ENCODE measurements at regions not wholly inside any gene's neighbourhood (a gene's known extent, or its start where the extent isn't known, plus 50 kb on each side); places are given as distances from the start of the nearest gene placed in this dataset.

DNA sequence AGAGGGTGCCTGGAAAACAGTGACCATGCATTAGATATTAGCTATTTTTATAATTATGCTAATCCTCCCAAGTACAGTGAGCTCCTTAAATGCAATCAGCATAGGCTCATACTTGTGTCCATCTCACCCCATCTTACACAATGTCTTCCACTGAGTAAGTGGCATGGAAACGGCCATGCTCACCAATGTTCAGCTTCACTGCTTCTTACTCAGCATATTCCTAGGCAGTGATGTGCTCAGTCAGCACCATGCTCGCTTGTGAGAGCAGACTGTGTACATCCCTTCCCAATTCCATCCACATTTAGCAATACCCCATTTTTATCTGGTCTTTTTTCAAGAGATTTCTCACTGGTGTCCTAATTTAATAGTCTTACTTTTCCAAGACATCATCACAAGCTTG is 454.8 kb upstream of the SOX9 start:
- no peak overlapping the region for H3K4me3 Mint-ChIP-seq
- no peak overlapping the region for H3K27ac ChIP-seq (ENCODE audit: low read length in 2 of 2)
- H3K9me3 Mint-ChIP-seq (ENCODE audit: insufficient read depth): peaks cover 9% of the 10 kb centered on the region
- no peak overlapping the region for H3K9ac ChIP-seq (ENCODE audit: low read length)
- no peaks in the 10 kb centered on the region for H3K27me3 Mint-ChIP-seq
- intact Hi-C loops (cut with micrococcal nuclease): no loop called here
- H3K4me1 Mint-ChIP-seq: no peaks in the 10 kb centered on the region
- no peaks in the 10 kb centered on the region for H3K27me3 ChIP-seq (replicated peaks in 1 of 4; ENCODE audit: control extremely low read depth in 1 of 4, control insufficient read depth in 3 of 4, insufficient read depth in 4 of 4, low read length in 3 of 4)
- no peak overlapping the region for H2AFZ ChIP-seq (ENCODE audit: insufficient read depth, low read depth, low read length, poor library complexity, severe bottlenecking)
- H3K4me3 ChIP-seq (ENCODE audit: control extremely low read depth in 1 of 5, extremely low read depth in 1 of 5, insufficient read depth in 1 of 5, low read depth in 2 of 5, low read length in 4 of 5): no peak overlapping the region
- no peak for TF ChIP-seq EZH2 (IDR thresholded peaks at IDR 0.05; ENCODE audit: borderline replicate concordance, insufficient read depth, low read depth, low read length, poor library complexity, severe bottlenecking)
- TF ChIP-seq, protein P1, sequence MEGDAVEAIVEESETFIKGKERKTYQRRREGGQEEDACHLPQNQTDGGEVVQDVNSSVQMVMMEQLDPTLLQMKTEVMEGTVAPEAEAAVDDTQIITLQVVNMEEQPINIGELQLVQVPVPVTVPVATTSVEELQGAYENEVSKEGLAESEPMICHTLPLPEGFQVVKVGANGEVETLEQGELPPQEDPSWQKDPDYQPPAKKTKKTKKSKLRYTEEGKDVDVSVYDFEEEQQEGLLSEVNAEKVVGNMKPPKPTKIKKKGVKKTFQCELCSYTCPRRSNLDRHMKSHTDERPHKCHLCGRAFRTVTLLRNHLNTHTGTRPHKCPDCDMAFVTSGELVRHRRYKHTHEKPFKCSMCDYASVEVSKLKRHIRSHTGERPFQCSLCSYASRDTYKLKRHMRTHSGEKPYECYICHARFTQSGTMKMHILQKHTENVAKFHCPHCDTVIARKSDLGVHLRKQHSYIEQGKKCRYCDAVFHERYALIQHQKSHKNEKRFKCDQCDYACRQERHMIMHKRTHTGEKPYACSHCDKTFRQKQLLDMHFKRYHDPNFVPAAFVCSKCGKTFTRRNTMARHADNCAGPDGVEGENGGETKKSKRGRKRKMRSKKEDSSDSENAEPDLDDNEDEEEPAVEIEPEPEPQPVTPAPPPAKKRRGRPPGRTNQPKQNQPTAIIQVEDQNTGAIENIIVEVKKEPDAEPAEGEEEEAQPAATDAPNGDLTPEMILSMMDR (IDR thresholded peaks at IDR 0.05): no peak
- H3K79me2 ChIP-seq (ENCODE audit: control insufficient read depth, insufficient read depth, low read length): no peaks in the 10 kb centered on the region
- no peak overlapping the region for H3K27ac Mint-ChIP-seq
- H3K36me3 ChIP-seq (replicated peaks in 1 of 2; ENCODE audit: control extremely low read depth in 1 of 2, control insufficient read depth in 1 of 2, extremely low read depth in 1 of 2, insufficient read depth in 2 of 2, low read length in 1 of 2): no peaks in the 10 kb centered on the region
- ChIA-PET POLR2A (no interaction called here), CTCF (no interaction called here)
- ATAC-seq (ENCODE audit: low read depth) (no peak), DNase-seq (no peak)
- no peaks in the 10 kb centered on the region for H4K20me1 ChIP-seq (ENCODE audit: control insufficient read depth, insufficient read depth, low read length, poor library complexity, severe bottlenecking)
- WGBS (ENCODE audit: insufficient coverage): 69% methylated on average over 2 of the region's 2 CpGs
- no peak overlapping the region for H3K4me2 ChIP-seq (replicated peaks; ENCODE audit: low read depth, low read length, poor library complexity, severe bottlenecking)
- no peaks in the 10 kb centered on the region for H3K9me3 ChIP-seq (ENCODE audit: control extremely low read depth in 1 of 3, control insufficient read depth in 2 of 3, insufficient read depth in 1 of 3, low read length in 2 of 3)
- no peaks in the 10 kb centered on the region for H3K4me1 ChIP-seq (ENCODE audit: control insufficient read depth in 2 of 2, insufficient read depth in 2 of 2, low read length in 2 of 2)

DNA sequence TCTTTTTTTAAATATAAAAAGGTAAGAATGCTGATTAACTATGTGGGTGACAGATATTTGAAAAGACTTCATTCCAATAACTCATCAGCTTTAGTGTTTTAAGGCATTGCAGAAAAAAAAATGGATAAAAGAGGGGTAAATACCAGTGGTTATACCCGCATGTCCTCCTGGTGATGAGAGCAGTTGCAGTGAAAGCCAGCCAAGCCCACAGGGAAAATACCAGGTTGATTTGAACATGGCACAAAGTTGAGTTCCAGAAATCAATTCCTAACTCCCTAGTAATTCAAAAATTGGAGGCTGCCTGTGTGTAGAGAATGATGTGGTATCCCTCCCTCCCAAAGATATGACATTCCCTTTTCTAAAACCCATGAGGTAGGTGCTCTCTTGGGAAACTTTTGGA is 453.2 kb upstream of the SOX9 start:
- no peaks in the 10 kb centered on the region for H3K27me3 ChIP-seq (replicated peaks in 1 of 4; ENCODE audit: control extremely low read depth in 1 of 4, control insufficient read depth in 3 of 4, insufficient read depth in 4 of 4, low read length in 3 of 4)
- 71% methylated on average over 1 of the region's 1 CpG for WGBS (ENCODE audit: insufficient coverage)
- H3K79me2 ChIP-seq (ENCODE audit: control insufficient read depth, insufficient read depth, low read length): no peaks in the 10 kb centered on the region
- no peak overlapping the region for H3K27ac Mint-ChIP-seq
- no peaks in the 10 kb centered on the region for H3K27me3 Mint-ChIP-seq
- no peak for DNase-seq
- no peak overlapping the region for H3K4me3 ChIP-seq (ENCODE audit: control extremely low read depth in 1 of 5, extremely low read depth in 1 of 5, insufficient read depth in 1 of 5, low read depth in 2 of 5, low read length in 4 of 5)
- H2AFZ ChIP-seq (ENCODE audit: insufficient read depth, low read depth, low read length, poor library complexity, severe bottlenecking): no peak overlapping the region
- no peaks in the 10 kb centered on the region for H4K20me1 ChIP-seq (ENCODE audit: control insufficient read depth, insufficient read depth, low read length, poor library complexity, severe bottlenecking)
- ChIA-PET CTCF (no interaction called here), POLR2A (no interaction called here)
- TF ChIP-seq, protein P1 (IDR thresholded peaks at IDR 0.05): no peak
- no peak for TF ChIP-seq EZH2 (IDR thresholded peaks at IDR 0.05; ENCODE audit: borderline replicate concordance, insufficient read depth, low read depth, low read length, poor library complexity, severe bottlenecking)
- no peak overlapping the region for H3K4me3 Mint-ChIP-seq
- no peak overlapping the region for H3K27ac ChIP-seq (ENCODE audit: low read length in 2 of 2)
- no peak overlapping the region for H3K9ac ChIP-seq (ENCODE audit: low read length)
- intact Hi-C loops (cut with micrococcal nuclease): no loop called here
- H3K36me3 ChIP-seq (replicated peaks in 1 of 2; ENCODE audit: control extremely low read depth in 1 of 2, control insufficient read depth in 1 of 2, extremely low read depth in 1 of 2, insufficient read depth in 2 of 2, low read length in 1 of 2): no peaks in the 10 kb centered on the region
- H3K9me3 Mint-ChIP-seq (ENCODE audit: insufficient read depth): peaks cover 11% of the 10 kb centered on the region
- no peaks in the 10 kb centered on the region for H3K4me1 Mint-ChIP-seq
- H3K4me2 ChIP-seq (replicated peaks; ENCODE audit: low read depth, low read length, poor library complexity, severe bottlenecking): no peak overlapping the region
- ATAC-seq (ENCODE audit: low read depth): no peak
- H3K4me1 ChIP-seq (ENCODE audit: control insufficient read depth in 2 of 2, insufficient read depth in 2 of 2, low read length in 2 of 2): no peaks in the 10 kb centered on the region
- H3K9me3 ChIP-seq (ENCODE audit: control extremely low read depth in 1 of 3, control insufficient read depth in 2 of 3, insufficient read depth in 1 of 3, low read length in 2 of 3): no peaks in the 10 kb centered on the region

All from B cell (primary cell).